LNCAP (cell line): ENCODE measurements at regions not wholly inside any gene's neighbourhood (a gene's known extent, or its start where the extent isn't known, plus 50 kb on each side); places are given as distances from the start of the nearest gene placed in this dataset.

Experiments
- TF ChIP-seq, protein P1 (sequence below): fragments of 450-650 bp; IDR thresholded peaks from 2 replicates; pipeline ENCODE4 v1.5.1; 2017; ENCODE audit warnings: mild to moderate bottlenecking

GRCh38 chr10:121194696-121195523 lies 343.7 kb downstream of the WDR11 start:
- TF ChIP-seq, protein P1, sequence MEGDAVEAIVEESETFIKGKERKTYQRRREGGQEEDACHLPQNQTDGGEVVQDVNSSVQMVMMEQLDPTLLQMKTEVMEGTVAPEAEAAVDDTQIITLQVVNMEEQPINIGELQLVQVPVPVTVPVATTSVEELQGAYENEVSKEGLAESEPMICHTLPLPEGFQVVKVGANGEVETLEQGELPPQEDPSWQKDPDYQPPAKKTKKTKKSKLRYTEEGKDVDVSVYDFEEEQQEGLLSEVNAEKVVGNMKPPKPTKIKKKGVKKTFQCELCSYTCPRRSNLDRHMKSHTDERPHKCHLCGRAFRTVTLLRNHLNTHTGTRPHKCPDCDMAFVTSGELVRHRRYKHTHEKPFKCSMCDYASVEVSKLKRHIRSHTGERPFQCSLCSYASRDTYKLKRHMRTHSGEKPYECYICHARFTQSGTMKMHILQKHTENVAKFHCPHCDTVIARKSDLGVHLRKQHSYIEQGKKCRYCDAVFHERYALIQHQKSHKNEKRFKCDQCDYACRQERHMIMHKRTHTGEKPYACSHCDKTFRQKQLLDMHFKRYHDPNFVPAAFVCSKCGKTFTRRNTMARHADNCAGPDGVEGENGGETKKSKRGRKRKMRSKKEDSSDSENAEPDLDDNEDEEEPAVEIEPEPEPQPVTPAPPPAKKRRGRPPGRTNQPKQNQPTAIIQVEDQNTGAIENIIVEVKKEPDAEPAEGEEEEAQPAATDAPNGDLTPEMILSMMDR: no peak

GRCh38 chr10:121195524-121195910 lies 344.4 kb downstream of the WDR11 start:
- TF ChIP-seq, protein P1: no peak

GRCh38 chr10:121199081-121199480 lies 347.9 kb downstream of the WDR11 start:
- TF ChIP-seq, protein P1: no peak

DNA sequence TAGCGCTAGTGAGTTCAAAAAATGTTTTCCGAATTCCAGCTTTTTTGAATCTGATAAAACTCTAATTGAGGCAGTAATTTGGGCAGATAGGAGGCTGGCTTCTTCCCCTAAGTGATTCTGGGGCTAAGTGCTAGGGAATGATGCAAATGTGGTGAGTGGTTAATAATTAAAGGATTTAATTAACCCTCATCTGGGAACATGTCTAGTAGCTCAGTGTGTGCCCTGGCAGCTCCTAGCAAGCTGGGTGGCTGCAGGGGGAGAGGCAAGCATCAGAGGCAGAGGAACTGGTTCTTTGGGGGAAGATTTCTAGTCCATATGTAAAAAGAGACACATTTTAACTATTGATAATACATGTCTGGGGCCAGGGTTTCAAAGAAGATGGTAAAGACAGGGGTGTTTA lies 354.5 kb downstream of the WDR11 start:
- TF ChIP-seq, protein P1: no peak

GRCh38 chr10:121211446-121211845 lies 360.3 kb downstream of the WDR11 start:
- TF ChIP-seq, protein P1: no peak

GRCh38 chr10:121213437-121213836 lies 362.3 kb downstream of the WDR11 start:
- TF ChIP-seq, protein P1: no peak

DNA sequence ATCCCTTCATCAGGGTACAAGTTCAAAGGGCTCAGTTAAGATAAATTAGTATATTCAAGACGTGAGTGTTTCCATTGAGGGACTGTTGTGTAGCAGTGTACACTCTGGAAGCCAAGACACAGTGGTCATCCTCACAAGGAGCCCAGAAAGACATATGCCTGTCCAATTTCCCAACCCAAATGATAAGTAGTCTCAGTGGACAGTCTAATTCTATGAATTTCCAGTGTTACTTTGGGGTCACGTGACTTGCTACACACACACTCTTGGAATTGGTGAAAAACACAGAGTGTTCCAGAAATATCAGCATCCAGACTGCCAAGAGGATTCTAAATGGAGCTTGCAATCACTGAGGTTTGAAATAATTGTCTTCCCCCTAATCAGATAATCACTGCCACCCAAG lies 365.1 kb downstream of the WDR11 start:
- TF ChIP-seq, protein P1: no peak
